OCI-LY7 (cell line): ENCODE measurements at regions not wholly inside any gene's neighbourhood (a gene's known extent, or its start where the extent isn't known, plus 50 kb on each side); places are given as distances from the start of the nearest gene placed in this dataset.

Source experiments
- CTCF ChIP-seq: fragments of 200-600 bp; sonication (generic); conservative IDR thresholded peaks from 2 replicates; pipeline ENCODE4 v1.5.1; 2014; ENCODE audit warnings: mild to moderate bottlenecking, antibody characterized with exemption, low read length, moderate library complexity, mixed read lengths
- EZH2phosphoT487 ChIP-seq: fragments of 200-600 bp; sonication (generic); IDR thresholded peaks from 2 replicates; pipeline ENCODE4 v1.6.1; 2018; ENCODE audit warnings: low read depth, borderline replicate concordance, mild to moderate bottlenecking, mixed run types, antibody characterized with exemption, low read length, moderate library complexity, mixed read lengths

- TF ChIP-seq CTCF (no peak), EZH2phosphoT487 (no peak)
These were observed 67.8 kb upstream of the HNMT start for GRCh38 chr2:137896467-137896866.
